SK-N-SH (cell line): ENCODE measurements at regions not wholly inside any gene's neighbourhood (a gene's known extent, or its start where the extent isn't known, plus 50 kb on each side); places are given as distances from the start of the nearest gene placed in this dataset.
A peak's percentile ranks its signal among the peaks of the same experiment; 100 is the strongest.

Experiments used
- CTCF ChIA-PET: fragments of 300-600, 350-600 bp; formaldehyde crosslinking; extraction: SDS; loops from one replicate; lab custom pipeline; 2021; lab: Yijun Ruan, JAX
- POLR2A ChIA-PET: fragments of 350-600 bp; sonication (Branson Sonifier 250); formaldehyde crosslinking; extraction: SDS; loops from one replicate; lab custom pipeline; 2020; ENCODE audit warnings: antibody characterized with exemption, inconsistent platforms; lab: Yijun Ruan, JAX
- DNase-seq: peaks from one replicate; pipeline ENCODE4 v3.0.0; 2012
- H2AFZ ChIP-seq: fragments of 200-600 bp; sonication (generic); 2 replicates; pipeline ENCODE4 v1.8.1; 2016; ENCODE audit warnings: antibody characterized with exemption, mild to moderate bottlenecking, low read depth
- H3F3A ChIP-seq: fragments of 200-600 bp; sonication (generic); replicated peaks from 2 replicates; pipeline ENCODE3; 2016; ENCODE audit warnings: antibody characterized with exemption, mild to moderate bottlenecking; ENCODE audit not compliant: insufficient read depth
- H3K27ac ChIP-seq, 2 experiments: fragments of 200-500 bp in 1 of 2; fragments of 200-600 bp in 1 of 2; sonication (Bioruptor generic) in 1 of 2; sonication (generic), shearing (Covaris generic) in 1 of 2; 2 replicates each; pipeline versions ENCODE4 v1.5.1 to v1.6.1; 2014 to 2016; ENCODE audit warnings: low read depth in 2 of 2, inconsistent platforms in 1 of 2, low read length in 1 of 2, mild to moderate bottlenecking in 1 of 2, mixed read lengths in 1 of 2
- H3K27me3 ChIP-seq: fragments of 200-600 bp; sonication (generic), shearing (Covaris generic); 2 replicates; pipeline ENCODE4 v1.6.1; 2016; ENCODE audit warnings: mixed run types; ENCODE audit not compliant: insufficient read depth
- H3K36me3 ChIP-seq, 2 experiments: fragments of 200-500 bp in 1 of 2; fragments of 200-600 bp in 1 of 2; sonication (Bioruptor generic) in 1 of 2; sonication (generic) in 1 of 2; replicated peaks in 1 of 2; 2 replicates each; pipeline versions ENCODE3 to v1.5.1; 2014 to 2016; ENCODE audit warnings: low read length in 1 of 2, mild to moderate bottlenecking in 1 of 2; ENCODE audit not compliant: insufficient read depth in 2 of 2, control insufficient read depth in 1 of 2
- H3K4me1 ChIP-seq, 2 experiments: fragments of 200-500 bp in 1 of 2; fragments of 200-600 bp in 1 of 2; sonication (Bioruptor generic) in 1 of 2; sonication (generic), shearing (Covaris generic) in 1 of 2; 2 replicates each; pipeline versions ENCODE4 v1.5.1 to v1.6.1; 2014 to 2016; ENCODE audit warnings: low read depth in 1 of 2, low read length in 1 of 2, mixed run types in 1 of 2; ENCODE audit not compliant: insufficient read depth in 2 of 2, control insufficient read depth in 1 of 2
- H3K4me2 ChIP-seq: fragments of 200-600 bp; sonication (generic), shearing (Covaris generic); 2 replicates; pipeline ENCODE4 v1.6.1; 2017; ENCODE audit warnings: mixed run types
- H3K4me3 ChIP-seq, 2 experiments: fragments of 200-500 bp in 1 of 2; fragments of 200-600 bp in 1 of 2; sonication (Bioruptor generic) in 1 of 2; sonication (generic), shearing (Covaris generic) in 1 of 2; 2 replicates each; pipeline versions ENCODE4 v1.5.1 to v1.8.1; 2014 to 2016; ENCODE audit warnings: low read depth in 2 of 2, inconsistent platforms in 1 of 2, low read length in 1 of 2, mild to moderate bottlenecking in 1 of 2, mixed read lengths in 1 of 2, moderate library complexity in 1 of 2
- H3K79me2 ChIP-seq: fragments of 200-600 bp; sonication (generic); 2 replicates; pipeline ENCODE4 v1.8.1; 2017; ENCODE audit warnings: mild to moderate bottlenecking; ENCODE audit not compliant: insufficient read depth
- H3K9ac ChIP-seq: fragments of 200-600 bp; sonication (generic); 2 replicates; pipeline ENCODE4 v1.6.1; 2017; ENCODE audit warnings: mixed run types
- H3K9me2 ChIP-seq: fragments of 200-600 bp; sonication (generic); 2 replicates; pipeline ENCODE4 v1.6.1; 2017; ENCODE audit warnings: mixed run types
- H3K9me3 ChIP-seq: fragments of 200-600 bp; sonication (generic); 2 replicates; pipeline ENCODE4 v1.6.1; 2017; ENCODE audit warnings: mixed run types, mild to moderate bottlenecking, moderate library complexity
- H4K20me1 ChIP-seq: fragments of 200-600 bp; sonication (generic); 2 replicates; pipeline ENCODE4 v1.6.1; 2017; ENCODE audit warnings: mild to moderate bottlenecking, mixed run types; ENCODE audit not compliant: insufficient read depth
- CHD2 ChIP-seq: fragments of 150-350 bp; IDR thresholded peaks from 2 replicates; pipeline ENCODE4 v1.6.1; 2018; ENCODE audit warnings: low read length; ENCODE audit not compliant: partially characterized antibody
- CTCF ChIP-seq: fragments of 200-600 bp; sonication (generic); IDR thresholded peaks from 2 replicates; pipeline ENCODE4 v1.6.1; 2017; ENCODE audit warnings: antibody characterized with exemption, mild to moderate bottlenecking, moderate library complexity
- EP300 ChIP-seq, 2 experiments: IDR thresholded peaks; 2 replicates each; pipeline versions ENCODE4 v1.4.0 to v1.6.1; 2012; ENCODE audit warnings: borderline replicate concordance in 1 of 2, low read depth in 1 of 2, low read length in 1 of 2
- EZH2phosphoT487 ChIP-seq: fragments of 200-600 bp; sonication (generic); IDR thresholded peaks from 2 replicates; pipeline ENCODE4 v1.6.1; 2017; ENCODE audit warnings: low read depth, mixed run types, mild to moderate bottlenecking, antibody characterized with exemption, moderate library complexity, borderline replicate concordance
- FOXJ3 ChIP-seq: sonication (generic); formaldehyde crosslinking; IDR thresholded peaks from 2 replicates; pipeline ENCODE4 v1.5.1; 2020; ENCODE audit warnings: mild to moderate bottlenecking, missing genetic modification reagents
- MEF2A ChIP-seq: IDR thresholded peaks from 2 replicates; pipeline ENCODE4 v1.4.0; 2012; ENCODE audit warnings: low read depth, borderline replicate concordance
- NFIC ChIP-seq: IDR thresholded peaks from 2 replicates; pipeline ENCODE4 v1.4.0; 2012; ENCODE audit warnings: borderline replicate concordance
- RAD21 ChIP-seq: IDR thresholded peaks from 2 replicates; pipeline ENCODE4 v1.6.1; 2012; ENCODE audit warnings: mild to moderate bottlenecking, low read length
- SIN3A ChIP-seq: IDR thresholded peaks from 2 replicates; pipeline ENCODE4 v1.6.1; 2012; ENCODE audit warnings: low read depth, mild to moderate bottlenecking, low read length, moderate library complexity, borderline replicate concordance
- SMC3 ChIP-seq: IDR thresholded peaks from 2 replicates; pipeline ENCODE4 v1.6.1; 2012; ENCODE audit warnings: low read depth, low read length, improper control_type of control experiment
- TCF12 ChIP-seq: IDR thresholded peaks from 2 replicates; pipeline ENCODE4 v1.4.0; 2012
- USF2 ChIP-seq: fragments of 150-350 bp; IDR thresholded peaks from 2 replicates; pipeline ENCODE4 v1.6.1; 2017; ENCODE audit warnings: antibody characterized with exemption, low read length, low read depth, borderline replicate concordance
- WGBS: methylation state at CpG from one replicate; pipeline ENCODE4 v1.1.6; 2017; ENCODE audit warnings: low lambda C conversion rate; 5-methylcytosine and 5-hydroxymethylcytosine counted together

GRCh38 chr12:124399622-124400021 lies 104.7 kb downstream of the RFLNA start:
- no peak overlapping the region for H3K9ac ChIP-seq
- peaks cover 26% of the 10 kb centered on the region for H4K20me1 ChIP-seq
- no peaks in the 10 kb centered on the region for H3K27me3 ChIP-seq
- H3K9me2 ChIP-seq: no peaks in the 10 kb centered on the region
- TF ChIP-seq USF2 (no peak), SMC3 (peak; percentile 30; the same call in 1 of the 2 replicates), SIN3A (no peak), NFIC (no peak), TCF12 (no peak), CTCF (peak; percentile 72), MEF2A (no peak), CHD2 (no peak), EZH2phosphoT487 (no peak), FOXJ3 (no peak), RAD21 (peak; percentile 60), EP300 (IDR thresholded peaks at IDR 0.05; ENCODE audit: borderline replicate concordance in 1 of 2, low read depth in 1 of 2, low read length in 1 of 2) (no peak)
- peaks cover 4 to 50% of the 10 kb centered on the region in 2 experiments for H3K36me3 ChIP-seq
- H3K4me3 ChIP-seq: no peak overlapping the region
- H3K4me2 ChIP-seq: no peak overlapping the region
- H3F3A ChIP-seq: no peaks in the 10 kb centered on the region
- H3K79me2 ChIP-seq: peaks cover 14% of the 10 kb centered on the region; the same call in 1 of the 2 replicates
- H3K27ac ChIP-seq: no peak overlapping the region; a peak in 1 of 4 replicates
- H3K9me3 ChIP-seq: no peaks in the 10 kb centered on the region
- peak; percentile 82 for DNase-seq
- WGBS: 26% methylated on average over 6 of the region's 11 CpGs
- peaks cover 10 to 60% of the 10 kb centered on the region in 2 experiments; a peak in 3 of 4 replicates for H3K4me1 ChIP-seq
- ChIA-PET CTCF (interaction anchor here (0.6 to 6.0 kb wide), 26 partner anchors 8 to 419 kb away, joined by 3 to 37 read pairs (median 4); no protein-coding TSS in a partner anchor), POLR2A (no interaction called here)
- no peak overlapping the region for H2AFZ ChIP-seq

- peaks cover 7% of the 10 kb centered on the region for H3F3A ChIP-seq
Measured at GRCh38 chr12:124398578-124399227, 103.8 kb downstream of the RFLNA start.

More at GRCh38 chr12:124398578-124399227, 103.8 kb downstream of the RFLNA start:
- H2AFZ ChIP-seq: no peak overlapping the region
- no peak overlapping the region for H3K4me3 ChIP-seq
- H3K4me1 ChIP-seq: peaks cover 14 to 60% of the 10 kb centered on the region in 2 experiments
- no peak overlapping the region for H3K9ac ChIP-seq
- no peak for DNase-seq
- no peaks in the 10 kb centered on the region for H3K9me3 ChIP-seq
- H3K36me3 ChIP-seq: peaks cover 11 to 55% of the 10 kb centered on the region in 2 experiments
- no peak overlapping the region for H3K4me2 ChIP-seq
- no peaks in the 10 kb centered on the region for H3K9me2 ChIP-seq
- POLR2A ChIA-PET: no interaction called here
- no peak for TF ChIP-seq TCF12
- peak; percentile 22 for TF ChIP-seq CTCF
- H3K79me2 ChIP-seq: peaks cover 18% of the 10 kb centered on the region; the same call in 1 of the 2 replicates
- H3K27ac ChIP-seq: peak overlapping the region in 1 of 2 experiments; percentile 19; a peak in 1 of 4 replicates
- no peaks in the 10 kb centered on the region for H3K27me3 ChIP-seq
- 93% methylated on average over 5 of the region's 15 CpGs for WGBS
- H4K20me1 ChIP-seq: peaks cover 17% of the 10 kb centered on the region
- CTCF ChIA-PET: interaction anchor here (0.5 to 6.0 kb wide), 24 partner anchors 10 to 384 kb away, joined by 3 to 37 read pairs (median 4); no protein-coding TSS in a partner anchor
